C4-2B (cell line): ENCODE measurements at regions not wholly inside any gene's neighbourhood (a gene's known extent, or its start where the extent isn't known, plus 50 kb on each side); places are given as distances from the start of the nearest gene placed in this dataset.

ENCODE experiments used
- CTCF ChIP-seq: fragments of 450-650 bp; conservative IDR thresholded peaks from 2 replicates; pipeline ENCODE4 v1.5.1; 2017; ENCODE audit warnings: mild to moderate bottlenecking
- ZFX ChIP-seq: fragments of 450-650 bp; IDR thresholded peaks from 2 replicates; pipeline ENCODE4 v1.6.1; 2017

- TF ChIP-seq CTCF, result no peak
- TF ChIP-seq ZFX, result no peak
Observed at GRCh38 chr3:104909198-104909597, 457.5 kb upstream of the ALCAM start.
